ENCODE measurements at regions not wholly inside any gene's neighbourhood (a gene's known extent, or its start where the extent isn't known, plus 50 kb on each side); places are given as distances from the start of the nearest gene placed in this dataset.

DNA sequence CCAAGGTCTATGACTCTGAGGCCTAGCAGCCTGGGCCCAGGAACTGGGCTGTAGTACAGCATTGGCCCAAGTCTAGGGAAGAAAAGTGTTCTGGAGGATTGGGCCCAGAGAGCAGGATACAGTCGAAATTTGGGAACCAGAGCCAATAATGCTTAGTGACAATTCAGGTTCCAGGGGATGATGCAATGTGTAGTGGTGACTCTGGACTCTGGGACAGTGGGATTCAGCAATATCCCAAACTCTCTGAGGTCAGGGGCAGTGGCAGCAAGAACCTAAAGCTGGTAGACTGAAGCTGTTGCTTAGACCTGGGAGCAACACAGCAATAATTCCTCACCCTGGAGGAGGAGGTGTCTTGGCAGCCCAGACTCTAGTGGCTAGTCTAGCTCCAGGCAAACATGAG, 545.5 kb upstream of the ARGLU1 start:
- Histone ChIP-seq H3K27ac (ENCODE audit: low read depth, low read length) (no peak overlapping the region), H3K9ac (ENCODE audit: low read length) (no peak overlapping the region), H3K9me3 (ENCODE audit: insufficient read depth, low read length) (no peaks in the 10 kb centered on the region), H3F3A (ENCODE audit: insufficient read depth) (no peaks in the 10 kb centered on the region), H2AFZ (ENCODE audit: low read depth, low read length, severe bottlenecking) (no peak overlapping the region), H3K4me2 (ENCODE audit: low read depth, low read length, poor library complexity, severe bottlenecking) (no peak overlapping the region), H3K4me3 (ENCODE audit: insufficient read depth, low read length, poor library complexity, severe bottlenecking) (no peak overlapping the region), H3K27me3 (ENCODE audit: low read length) (no peaks in the 10 kb centered on the region), H3K9me2 (replicated peaks; ENCODE audit: insufficient read depth, low read length) (no peaks in the 10 kb centered on the region), H3K79me2 (ENCODE audit: insufficient read depth, low read length) (no peaks in the 10 kb centered on the region), H4K20me1 (ENCODE audit: low read depth, low read length) (no peaks in the 10 kb centered on the region), H3K36me3 (ENCODE audit: low read length) (no peaks in the 10 kb centered on the region)
- TF ChIP-seq, protein P1, sequence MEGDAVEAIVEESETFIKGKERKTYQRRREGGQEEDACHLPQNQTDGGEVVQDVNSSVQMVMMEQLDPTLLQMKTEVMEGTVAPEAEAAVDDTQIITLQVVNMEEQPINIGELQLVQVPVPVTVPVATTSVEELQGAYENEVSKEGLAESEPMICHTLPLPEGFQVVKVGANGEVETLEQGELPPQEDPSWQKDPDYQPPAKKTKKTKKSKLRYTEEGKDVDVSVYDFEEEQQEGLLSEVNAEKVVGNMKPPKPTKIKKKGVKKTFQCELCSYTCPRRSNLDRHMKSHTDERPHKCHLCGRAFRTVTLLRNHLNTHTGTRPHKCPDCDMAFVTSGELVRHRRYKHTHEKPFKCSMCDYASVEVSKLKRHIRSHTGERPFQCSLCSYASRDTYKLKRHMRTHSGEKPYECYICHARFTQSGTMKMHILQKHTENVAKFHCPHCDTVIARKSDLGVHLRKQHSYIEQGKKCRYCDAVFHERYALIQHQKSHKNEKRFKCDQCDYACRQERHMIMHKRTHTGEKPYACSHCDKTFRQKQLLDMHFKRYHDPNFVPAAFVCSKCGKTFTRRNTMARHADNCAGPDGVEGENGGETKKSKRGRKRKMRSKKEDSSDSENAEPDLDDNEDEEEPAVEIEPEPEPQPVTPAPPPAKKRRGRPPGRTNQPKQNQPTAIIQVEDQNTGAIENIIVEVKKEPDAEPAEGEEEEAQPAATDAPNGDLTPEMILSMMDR (IDR thresholded peaks at IDR 0.05; ENCODE audit: insufficient read depth, low read length, poor library complexity, severe bottlenecking): no peak
- no peak for TF ChIP-seq EZH2phosphoT487 (conservative IDR thresholded peaks at IDR 0.05; ENCODE audit: low read length)

DNA sequence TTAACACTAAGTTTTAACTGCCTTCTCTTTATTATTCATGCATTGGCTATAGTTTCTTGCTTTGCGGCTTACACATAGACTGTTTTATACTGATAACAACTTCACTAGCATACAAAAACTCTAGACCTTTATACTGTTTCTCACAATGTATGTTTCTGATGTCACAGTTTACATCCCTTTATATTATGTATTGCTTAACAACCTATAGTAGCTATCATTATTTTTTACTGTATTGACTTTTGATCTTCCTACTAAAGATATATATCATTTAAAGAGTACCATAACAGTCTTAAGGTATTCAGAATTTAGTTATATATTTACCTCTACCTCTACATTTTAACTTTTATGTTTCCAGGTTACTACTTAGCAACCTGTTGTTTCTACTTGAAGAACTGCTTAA, 543.3 kb upstream of the ARGLU1 start:
- H3F3A ChIP-seq (ENCODE audit: insufficient read depth): no peaks in the 10 kb centered on the region
- no peaks in the 10 kb centered on the region for H3K27me3 ChIP-seq (ENCODE audit: low read length)
- TF ChIP-seq, protein P1 (IDR thresholded peaks at IDR 0.05; ENCODE audit: insufficient read depth, low read length, poor library complexity, severe bottlenecking): no peak
- no peak for TF ChIP-seq EZH2phosphoT487 (conservative IDR thresholded peaks at IDR 0.05; ENCODE audit: low read length)
- no peaks in the 10 kb centered on the region for H4K20me1 ChIP-seq (ENCODE audit: low read depth, low read length)
- H3K4me3 ChIP-seq (ENCODE audit: insufficient read depth, low read length, poor library complexity, severe bottlenecking): no peak overlapping the region
- H3K27ac ChIP-seq (ENCODE audit: low read depth, low read length): no peak overlapping the region
- no peak overlapping the region for H2AFZ ChIP-seq (ENCODE audit: low read depth, low read length, severe bottlenecking)
- H3K9ac ChIP-seq (ENCODE audit: low read length): no peak overlapping the region
- no peaks in the 10 kb centered on the region for H3K9me2 ChIP-seq (replicated peaks; ENCODE audit: insufficient read depth, low read length)
- H3K36me3 ChIP-seq (ENCODE audit: low read length): no peaks in the 10 kb centered on the region
- no peak overlapping the region for H3K4me2 ChIP-seq (ENCODE audit: low read depth, low read length, poor library complexity, severe bottlenecking)
- H3K9me3 ChIP-seq (ENCODE audit: insufficient read depth, low read length): no peaks in the 10 kb centered on the region; the same call in 1 of the 2 replicates
- H3K79me2 ChIP-seq (ENCODE audit: insufficient read depth, low read length): no peaks in the 10 kb centered on the region

DNA sequence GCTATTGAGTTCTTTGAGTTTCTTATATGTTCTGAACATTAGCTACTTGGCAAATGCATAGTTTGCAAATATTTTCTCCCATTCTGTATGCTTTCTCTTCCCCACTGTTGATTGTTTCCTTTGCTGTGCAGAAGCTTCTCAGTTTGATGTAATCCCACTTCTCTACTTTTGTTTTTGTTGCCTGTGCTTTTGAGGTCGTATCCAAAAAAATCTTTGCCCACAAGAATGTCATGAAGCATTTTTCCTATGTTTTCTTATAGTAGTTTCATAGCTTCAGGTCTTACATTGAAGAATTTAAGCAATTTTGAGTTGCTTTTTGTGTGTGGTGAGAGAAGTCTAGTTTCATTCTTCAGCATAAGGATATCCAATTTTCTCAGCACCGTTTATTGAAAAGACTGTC, 536.7 kb upstream of the ARGLU1 start:
- TF ChIP-seq, protein P1 (IDR thresholded peaks at IDR 0.05; ENCODE audit: insufficient read depth, low read length, poor library complexity, severe bottlenecking): no peak
- no peak for TF ChIP-seq EZH2phosphoT487 (conservative IDR thresholded peaks at IDR 0.05; ENCODE audit: low read length)
- no peak overlapping the region for H3K27ac ChIP-seq (ENCODE audit: low read depth, low read length)
- H3K4me2 ChIP-seq (ENCODE audit: low read depth, low read length, poor library complexity, severe bottlenecking): no peak overlapping the region
- H3K9me2 ChIP-seq (replicated peaks; ENCODE audit: insufficient read depth, low read length): no peaks in the 10 kb centered on the region
- H3F3A ChIP-seq (ENCODE audit: insufficient read depth): no peaks in the 10 kb centered on the region
- no peak overlapping the region for H3K4me3 ChIP-seq (ENCODE audit: insufficient read depth, low read length, poor library complexity, severe bottlenecking)
- no peaks in the 10 kb centered on the region; the same call in 1 of the 2 replicates for H3K9me3 ChIP-seq (ENCODE audit: insufficient read depth, low read length)
- no peaks in the 10 kb centered on the region for H3K27me3 ChIP-seq (ENCODE audit: low read length)
- no peaks in the 10 kb centered on the region for H3K36me3 ChIP-seq (ENCODE audit: low read length)
- no peak overlapping the region for H3K9ac ChIP-seq (ENCODE audit: low read length)
- H3K79me2 ChIP-seq (ENCODE audit: insufficient read depth, low read length): no peaks in the 10 kb centered on the region
- H4K20me1 ChIP-seq (ENCODE audit: low read depth, low read length): no peaks in the 10 kb centered on the region
- no peak overlapping the region for H2AFZ ChIP-seq (ENCODE audit: low read depth, low read length, severe bottlenecking)

Data from SU-DHL-6 (cell line).